ENCODE measurements at regions not wholly inside any gene's neighbourhood (a gene's known extent, or its start where the extent isn't known, plus 50 kb on each side); places are given as distances from the start of the nearest gene placed in this dataset.
"Not testable (repeated sequence)": the region's sequence is repeated elsewhere in the genome, so short reads cannot be mapped to it uniquely, and the experiment has no call there.

- DNase-seq (no peak), ATAC-seq (no peak)
- intact Hi-C loops (cut with DNase I): no loop called here
- H3K36me3 ChIP-seq: no peaks in the 10 kb centered on the region
- no peaks in the 10 kb centered on the region for H3K4me1 ChIP-seq
- H3K27ac ChIP-seq: no peak overlapping the region
- TF ChIP-seq, protein P1, sequence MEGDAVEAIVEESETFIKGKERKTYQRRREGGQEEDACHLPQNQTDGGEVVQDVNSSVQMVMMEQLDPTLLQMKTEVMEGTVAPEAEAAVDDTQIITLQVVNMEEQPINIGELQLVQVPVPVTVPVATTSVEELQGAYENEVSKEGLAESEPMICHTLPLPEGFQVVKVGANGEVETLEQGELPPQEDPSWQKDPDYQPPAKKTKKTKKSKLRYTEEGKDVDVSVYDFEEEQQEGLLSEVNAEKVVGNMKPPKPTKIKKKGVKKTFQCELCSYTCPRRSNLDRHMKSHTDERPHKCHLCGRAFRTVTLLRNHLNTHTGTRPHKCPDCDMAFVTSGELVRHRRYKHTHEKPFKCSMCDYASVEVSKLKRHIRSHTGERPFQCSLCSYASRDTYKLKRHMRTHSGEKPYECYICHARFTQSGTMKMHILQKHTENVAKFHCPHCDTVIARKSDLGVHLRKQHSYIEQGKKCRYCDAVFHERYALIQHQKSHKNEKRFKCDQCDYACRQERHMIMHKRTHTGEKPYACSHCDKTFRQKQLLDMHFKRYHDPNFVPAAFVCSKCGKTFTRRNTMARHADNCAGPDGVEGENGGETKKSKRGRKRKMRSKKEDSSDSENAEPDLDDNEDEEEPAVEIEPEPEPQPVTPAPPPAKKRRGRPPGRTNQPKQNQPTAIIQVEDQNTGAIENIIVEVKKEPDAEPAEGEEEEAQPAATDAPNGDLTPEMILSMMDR (IDR thresholded peaks at IDR 0.05): no peak
- no peak overlapping the region for H3K4me3 ChIP-seq
- H3K27me3 ChIP-seq: no peaks in the 10 kb centered on the region
- H3K9me3 ChIP-seq: no peaks in the 10 kb centered on the region
These were observed 498.9 kb downstream of the SLC6A15 start for GRCh38 chr12:84413656-84414055.

- DNase-seq (no peak), ATAC-seq (no peak)
- no peaks in the 10 kb centered on the region for H3K27me3 ChIP-seq
- no peaks in the 10 kb centered on the region for H3K36me3 ChIP-seq
- no peaks in the 10 kb centered on the region for H3K4me1 ChIP-seq
- H3K9me3 ChIP-seq: no peaks in the 10 kb centered on the region
- intact Hi-C loops (cut with DNase I): no loop called here
- H3K27ac ChIP-seq: no peak overlapping the region
- no peak overlapping the region for H3K4me3 ChIP-seq
- TF ChIP-seq, protein P1 (IDR thresholded peaks at IDR 0.05): no peak
These were observed 500.4 kb downstream of the SLC6A15 start for GRCh38 chr12:84412226-84412625.

DNA sequence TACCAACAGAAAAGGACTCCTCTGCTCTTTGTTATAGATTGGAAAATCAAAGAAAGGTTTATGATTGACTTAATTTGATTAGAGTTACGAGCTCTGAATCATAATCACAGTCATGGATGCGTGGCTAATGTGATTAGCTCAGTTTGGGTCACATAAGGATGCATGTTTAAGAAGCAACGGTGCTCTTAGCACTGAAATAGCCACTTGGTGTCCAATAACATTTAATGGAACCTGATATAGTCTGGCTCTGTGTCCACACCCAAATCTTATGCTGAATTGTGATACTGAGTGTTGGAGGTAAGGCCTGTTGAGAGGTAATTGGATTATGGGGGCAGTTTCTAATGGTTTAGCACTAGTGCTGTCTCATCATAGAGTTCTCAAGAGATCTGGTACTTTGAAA, 501.6 kb downstream of the SLC6A15 start:
- DNase-seq (no peak), ATAC-seq (no peak)
- Histone ChIP-seq H3K27ac (no peak overlapping the region), H3K9me3 (no peaks in the 10 kb centered on the region), H3K27me3 (no peaks in the 10 kb centered on the region), H3K4me3 (no peak overlapping the region), H3K4me1 (no peaks in the 10 kb centered on the region), H3K36me3 (no peaks in the 10 kb centered on the region)
- intact Hi-C loops (cut with DNase I): no loop called here
- TF ChIP-seq, protein P1 (IDR thresholded peaks at IDR 0.05): no peak

- TF ChIP-seq, protein P1 (IDR thresholded peaks at IDR 0.05): no peak
- H3K27me3 ChIP-seq: no peaks in the 10 kb centered on the region
- ATAC-seq (no peak), DNase-seq (no peak)
- H3K27ac ChIP-seq: no peak overlapping the region
- no peaks in the 10 kb centered on the region for H3K4me1 ChIP-seq
- intact Hi-C loops (cut with DNase I): no loop called here
- no peaks in the 10 kb centered on the region for H3K9me3 ChIP-seq
- no peaks in the 10 kb centered on the region for H3K36me3 ChIP-seq
- H3K4me3 ChIP-seq: no peak overlapping the region
These were observed 503.7 kb downstream of the SLC6A15 start for GRCh38 chr12:84408936-84409335.

GRCh38 chr12:84406720-84407119, 505.9 kb downstream of the SLC6A15 start:
- H3K9me3 ChIP-seq; H3K4me3 ChIP-seq; intact Hi-C loops (cut with DNase I); H3K27ac ChIP-seq; H3K27me3 ChIP-seq; DNase-seq; ATAC-seq; H3K36me3 ChIP-seq; H3K4me1 ChIP-seq: not testable (repeated sequence)

DNA sequence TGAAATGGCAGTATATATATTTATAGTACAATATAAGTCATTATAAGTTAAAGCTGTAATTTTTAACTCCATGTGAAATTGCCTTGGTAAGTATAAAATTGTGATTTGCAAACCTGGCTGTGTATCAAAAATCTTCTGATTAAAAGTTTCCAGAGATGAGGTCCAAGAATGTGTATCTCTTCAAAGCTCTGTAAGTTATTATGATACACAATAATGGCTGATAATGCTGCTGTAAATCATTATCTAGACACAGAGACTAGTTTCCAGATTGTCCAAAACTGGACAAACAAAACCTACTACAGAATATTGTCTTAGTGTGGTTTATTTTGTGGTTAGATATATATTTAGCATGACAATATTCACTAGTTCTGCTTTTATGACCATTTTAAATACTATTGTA, 514.8 kb downstream of the SLC6A15 start:
- H3K9me3 ChIP-seq: no peaks in the 10 kb centered on the region
- no peak overlapping the region for H3K4me3 ChIP-seq
- no peaks in the 10 kb centered on the region for H3K27me3 ChIP-seq
- peak in 2 of 4 donors; percentile 40 to 59 for DNase-seq
- no peak for ATAC-seq
- intact Hi-C loops (cut with DNase I): no loop called here
- no peaks in the 10 kb centered on the region for H3K4me1 ChIP-seq
- no peak overlapping the region for H3K27ac ChIP-seq
- TF ChIP-seq, protein P1 (IDR thresholded peaks at IDR 0.05): no peak
- H3K36me3 ChIP-seq: no peaks in the 10 kb centered on the region
